ENCODE measurements at regions not wholly inside any gene's neighbourhood (a gene's known extent, or its start where the extent isn't known, plus 50 kb on each side); places are given as distances from the start of the nearest gene placed in this dataset.

- no peaks in the 10 kb centered on the region for H3K36me3 ChIP-seq (ENCODE audit: control insufficient read depth, low read length)
These were observed 437.4 kb upstream of the CDH19 start for GRCh38 chr18:67041334-67041733.

GRCh38 chr18:67035026-67035425, 431.1 kb upstream of the CDH19 start:
- Histone ChIP-seq H3K79me2 (ENCODE audit: control insufficient read depth, low read length) (no peaks in the 10 kb centered on the region), H3K36me3 (ENCODE audit: control insufficient read depth, low read length) (no peaks in the 10 kb centered on the region), H3K4me1 (ENCODE audit: control insufficient read depth, low read length) (no peaks in the 10 kb centered on the region), H3K4me2 (ENCODE audit: low read length) (no peak overlapping the region), H4K20me1 (ENCODE audit: control insufficient read depth, insufficient read depth, low read depth, low read length) (no peaks in the 10 kb centered on the region), H3F3A (ENCODE audit: control insufficient read depth, insufficient read depth) (no peaks in the 10 kb centered on the region), H3K4me3 (ENCODE audit: low read length) (no peak overlapping the region), H3K27me3 (ENCODE audit: control insufficient read depth, low read length) (no peaks in the 10 kb centered on the region), H3K9me2 (replicated peaks; ENCODE audit: control insufficient read depth, low read length) (peaks cover 2% of the 10 kb centered on the region; the same call in 1 of the 2 replicates), H3K27ac (ENCODE audit: low read depth, low read length) (no peak overlapping the region), H3K9me3 (ENCODE audit: control insufficient read depth, insufficient read depth, low read length) (no peaks in the 10 kb centered on the region)
- no peak for TF ChIP-seq EZH2phosphoT487 (IDR thresholded peaks at IDR 0.05; ENCODE audit: borderline replicate concordance, low read length)
- no peak for TF ChIP-seq CTCF (IDR thresholded peaks at IDR 0.05; ENCODE audit: low read depth, low read length, poor library complexity, severe bottlenecking)

More at GRCh38 chr18:67041334-67041733, 437.4 kb upstream of the CDH19 start:
- Histone ChIP-seq H3K4me1 (ENCODE audit: control insufficient read depth, low read length) (no peaks in the 10 kb centered on the region), H3K79me2 (ENCODE audit: control insufficient read depth, low read length) (no peaks in the 10 kb centered on the region), H3K9me2 (replicated peaks; ENCODE audit: control insufficient read depth, low read length) (peaks cover 2% of the 10 kb centered on the region; the same call in 1 of the 2 replicates), H3K4me2 (ENCODE audit: low read length) (no peak overlapping the region), H4K20me1 (ENCODE audit: control insufficient read depth, insufficient read depth, low read depth, low read length) (no peaks in the 10 kb centered on the region), H3K9me3 (ENCODE audit: control insufficient read depth, insufficient read depth, low read length) (peaks cover 5% of the 10 kb centered on the region; the same call in 1 of the 2 replicates), H3K27me3 (ENCODE audit: control insufficient read depth, low read length) (no peaks in the 10 kb centered on the region), H3F3A (ENCODE audit: control insufficient read depth, insufficient read depth) (no peaks in the 10 kb centered on the region), H3K4me3 (ENCODE audit: low read length) (no peak overlapping the region), H3K27ac (ENCODE audit: low read depth, low read length) (no peak overlapping the region)
- TF ChIP-seq EZH2phosphoT487 (IDR thresholded peaks at IDR 0.05; ENCODE audit: borderline replicate concordance, low read length) (no peak), CTCF (IDR thresholded peaks at IDR 0.05; ENCODE audit: low read depth, low read length, poor library complexity, severe bottlenecking) (no peak)

- Histone ChIP-seq H3K36me3 (ENCODE audit: control insufficient read depth, low read length) (no peaks in the 10 kb centered on the region), H4K20me1 (ENCODE audit: control insufficient read depth, insufficient read depth, low read depth, low read length) (no peaks in the 10 kb centered on the region), H3K4me1 (ENCODE audit: control insufficient read depth, low read length) (no peaks in the 10 kb centered on the region), H3K27me3 (ENCODE audit: control insufficient read depth, low read length) (no peaks in the 10 kb centered on the region), H3K4me3 (ENCODE audit: low read length) (no peak overlapping the region), H3K79me2 (ENCODE audit: control insufficient read depth, low read length) (no peaks in the 10 kb centered on the region), H3K27ac (ENCODE audit: low read depth, low read length) (no peak overlapping the region), H3K4me2 (ENCODE audit: low read length) (no peak overlapping the region), H3F3A (ENCODE audit: control insufficient read depth, insufficient read depth) (no peaks in the 10 kb centered on the region), H3K9me3 (ENCODE audit: control insufficient read depth, insufficient read depth, low read length) (no peaks in the 10 kb centered on the region), H3K9me2 (replicated peaks; ENCODE audit: control insufficient read depth, low read length) (no peaks in the 10 kb centered on the region)
- no peak for TF ChIP-seq EZH2phosphoT487 (IDR thresholded peaks at IDR 0.05; ENCODE audit: borderline replicate concordance, low read length)
- no peak for TF ChIP-seq CTCF (IDR thresholded peaks at IDR 0.05; ENCODE audit: low read depth, low read length, poor library complexity, severe bottlenecking)
These were observed 419.2 kb upstream of the CDH19 start for GRCh38 chr18:67023059-67023458.
